HS-27A (cell line): ENCODE measurements at regions not wholly inside any gene's neighbourhood (a gene's known extent, or its start where the extent isn't known, plus 50 kb on each side); places are given as distances from the start of the nearest gene placed in this dataset.

Experiments used
- DNase-seq: peaks from one replicate; pipeline ENCODE4 v3.0.0-alpha.2; 2012; ENCODE audit warnings: low read depth, missing footprints

DNA sequence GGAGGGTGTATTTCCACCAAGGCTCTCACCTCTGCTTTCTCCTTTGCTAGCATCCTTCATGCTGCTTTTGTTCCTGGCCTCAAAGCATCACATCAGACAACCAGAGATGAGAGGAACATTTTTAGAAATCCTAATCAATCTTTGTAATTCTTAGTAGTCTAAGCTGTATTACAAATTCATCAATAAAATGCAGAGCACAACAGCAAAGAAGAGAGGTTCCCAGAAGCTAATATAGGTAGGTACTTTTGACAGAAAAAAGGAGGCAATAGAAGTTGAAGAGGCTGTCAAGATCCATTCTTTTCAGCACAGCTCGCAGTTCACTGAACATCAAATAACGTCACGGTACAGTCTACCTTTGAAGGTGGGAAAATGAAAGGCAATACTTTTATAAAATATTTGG, 265.2 kb upstream of the SYT1 start:
- DNase-seq, result no peak

GRCh38 chr12:78600541-78600940, 264.0 kb upstream of the SYT1 start:
- DNase-seq, result no peak

- no peak for DNase-seq
These were observed 253.1 kb upstream of the SYT1 start for GRCh38 chr12:78611504-78611903.

- no peak for DNase-seq
These were observed 252.4 kb upstream of the SYT1 start for GRCh38 chr12:78612190-78612589.

- no peak for DNase-seq
These were observed 246.9 kb upstream of the SYT1 start for GRCh38 chr12:78617683-78618082.

GRCh38 chr12:78622529-78623195, 241.9 kb upstream of the SYT1 start:
- no peak for DNase-seq

DNA sequence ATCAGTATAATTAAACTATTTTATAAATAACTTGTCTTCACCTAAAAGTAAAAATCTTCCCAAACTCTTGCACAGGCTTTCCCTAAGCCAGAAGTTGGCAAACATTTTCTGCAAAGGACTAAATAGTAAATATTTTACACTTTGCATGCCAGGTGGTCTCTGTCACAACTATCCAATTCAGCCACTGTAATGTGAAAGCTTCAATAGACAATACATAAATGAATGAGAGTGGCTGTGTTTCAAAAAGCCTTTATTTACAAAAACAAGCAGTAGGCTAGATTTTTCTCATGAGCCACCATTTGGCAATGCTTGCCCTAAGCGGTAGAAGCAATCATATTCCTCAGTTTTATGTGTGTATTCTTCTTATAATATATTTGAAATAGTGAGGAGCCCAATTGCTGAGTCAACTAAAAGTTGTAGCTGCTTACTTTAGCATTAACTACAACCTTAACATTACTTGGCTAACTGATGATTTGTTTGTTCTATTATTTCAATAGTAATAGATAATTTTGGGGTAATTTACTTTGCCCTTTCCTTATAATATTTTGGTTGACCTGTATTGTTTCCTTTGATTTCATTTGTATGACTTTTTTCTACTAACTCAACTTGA, 236.0 kb upstream of the SYT1 start:
- no peak for DNase-seq

GRCh38 chr12:78636231-78636855, 228.2 kb upstream of the SYT1 start:
- DNase-seq, result no peak

- no peak for DNase-seq
These were observed 222.6 kb upstream of the SYT1 start for GRCh38 chr12:78641837-78642423.

DNA sequence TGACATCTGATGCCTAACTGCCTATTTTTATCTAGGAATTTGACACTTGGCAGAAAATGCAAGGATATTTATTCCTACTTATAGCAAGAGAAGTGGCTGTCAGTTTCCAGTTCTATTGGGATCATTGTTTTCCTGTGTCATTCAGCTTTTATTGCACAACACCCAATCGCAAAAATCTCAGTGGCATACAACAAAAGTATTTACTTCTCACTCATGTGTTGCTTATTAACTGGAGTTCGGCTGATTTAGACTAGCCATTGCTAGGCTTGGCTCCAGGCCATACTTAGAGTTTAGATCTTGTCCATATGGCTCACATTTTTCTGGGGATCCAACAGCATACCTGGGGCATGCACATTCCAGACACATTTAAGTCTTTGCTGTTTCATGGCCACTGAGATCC, 218.6 kb upstream of the SYT1 start:
- no peak for DNase-seq

- DNase-seq, result no peak
These were observed 212.8 kb upstream of the SYT1 start for GRCh38 chr12:78651755-78652154.

- DNase-seq, result no peak
These were observed 198.0 kb upstream of the SYT1 start for GRCh38 chr12:78666584-78666983.

GRCh38 chr12:78671295-78671694, 193.3 kb upstream of the SYT1 start:
- DNase-seq, result peak; percentile 17

GRCh38 chr12:78672033-78672432, 192.5 kb upstream of the SYT1 start:
- no peak for DNase-seq

- no peak for DNase-seq
These were observed 190.1 kb upstream of the SYT1 start for GRCh38 chr12:78674311-78675090.

DNA sequence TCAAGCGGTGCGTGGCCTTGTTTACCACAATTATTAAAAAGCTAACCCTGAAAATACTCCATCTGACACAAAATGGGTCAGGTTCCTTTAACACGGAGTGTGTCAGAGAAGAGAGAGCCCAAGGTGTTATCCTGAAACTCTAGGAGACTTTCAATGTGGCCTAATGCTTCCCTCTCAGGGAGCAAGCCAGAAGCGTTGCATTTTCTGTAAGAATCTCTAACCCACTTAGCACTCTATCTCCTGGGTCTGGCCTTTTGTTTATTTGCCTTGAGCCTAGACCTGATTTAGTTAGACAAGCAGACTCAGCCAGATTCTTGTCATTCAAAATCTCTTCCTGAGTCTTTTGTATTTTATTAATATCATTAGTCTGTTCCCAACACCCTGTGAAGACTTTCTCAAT, 184.0 kb upstream of the SYT1 start:
- DNase-seq, result no peak

DNA sequence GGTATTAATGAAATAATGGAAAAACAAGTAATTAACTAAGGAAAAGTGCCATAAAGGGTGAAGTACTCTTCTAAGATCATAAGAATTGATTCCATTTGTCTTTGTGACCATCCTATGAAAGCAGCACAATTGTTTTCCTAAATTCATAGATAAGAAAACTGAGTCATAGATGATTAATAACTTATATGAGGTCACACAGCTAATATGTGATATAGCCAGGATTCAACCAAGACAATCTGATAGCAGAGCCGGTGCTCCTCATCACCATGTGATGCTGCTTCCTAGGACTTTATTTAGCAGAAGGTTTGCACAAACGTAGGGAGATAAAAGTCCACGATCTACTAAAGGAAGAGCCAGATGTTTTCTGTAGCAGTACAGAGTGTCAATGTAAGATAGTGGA, 181.5 kb upstream of the SYT1 start:
- no peak for DNase-seq

DNA sequence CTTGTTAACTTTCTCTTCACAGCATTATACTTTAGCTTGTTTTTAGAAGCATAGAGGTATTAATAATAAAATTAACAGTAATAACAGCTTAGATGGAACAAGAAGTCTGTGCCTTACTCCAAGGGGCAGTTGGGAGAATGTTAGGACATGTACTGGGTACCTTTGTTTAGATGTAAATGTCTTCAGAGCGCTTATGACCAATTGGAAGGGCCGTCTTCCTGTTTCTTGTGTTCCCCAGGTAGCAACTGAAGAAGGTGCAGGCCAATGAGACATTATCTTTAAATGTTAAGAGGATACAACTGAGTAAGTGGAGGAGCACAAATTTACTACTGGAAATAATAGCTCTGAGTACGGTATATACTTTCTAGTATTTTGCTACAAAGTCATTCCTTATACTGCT, 180.9 kb upstream of the SYT1 start:
- DNase-seq, result no peak

- DNase-seq, result no peak
These were observed 180.2 kb upstream of the SYT1 start for GRCh38 chr12:78684419-78684818.

DNA sequence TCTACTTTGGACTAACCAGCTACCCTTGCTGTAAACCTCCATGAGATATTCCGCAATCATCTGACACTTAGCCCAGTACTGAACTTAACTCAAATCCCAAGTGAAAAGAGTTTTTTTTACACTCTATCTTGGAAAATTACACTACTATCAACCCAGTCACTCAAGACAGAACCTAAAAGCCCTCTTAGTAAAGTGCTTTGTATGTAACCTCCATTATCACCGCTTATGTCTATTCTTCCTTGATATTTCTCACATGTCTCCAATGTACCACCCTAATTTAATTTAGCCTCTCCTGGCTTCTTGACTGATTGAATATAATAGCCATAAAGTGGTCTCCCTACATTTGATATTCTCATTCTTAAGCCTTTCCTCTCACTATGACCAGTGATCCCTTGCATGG, 168.8 kb upstream of the SYT1 start:
- DNase-seq, result no peak

GRCh38 chr12:78696267-78696666, 168.3 kb upstream of the SYT1 start:
- no peak for DNase-seq

GRCh38 chr12:78697817-78698415, 166.7 kb upstream of the SYT1 start:
- DNase-seq, result no peak
